SU-DHL-6 (cell line): ENCODE measurements at regions not wholly inside any gene's neighbourhood (a gene's known extent, or its start where the extent isn't known, plus 50 kb on each side); places are given as distances from the start of the nearest gene placed in this dataset.

ENCODE experiments used
- EZH2phosphoT487 ChIP-seq: fragments of 200-600 bp; sonication (generic), shearing (Covaris generic); conservative IDR thresholded peaks from 2 replicates; pipeline ENCODE4 v1.6.1; 2018; ENCODE audit warnings: mild to moderate bottlenecking, antibody characterized with exemption, low read length, moderate library complexity, mixed read lengths
- TF ChIP-seq, protein P1 (sequence below): fragments of 200-600 bp; sonication (generic); IDR thresholded peaks from one replicate; pipeline ENCODE4 v1.5.1; 2017; ENCODE audit warnings: antibody characterized with exemption, mild to moderate bottlenecking, low read length, moderate library complexity; ENCODE audit not compliant: insufficient read depth, poor library complexity, severe bottlenecking

DNA sequence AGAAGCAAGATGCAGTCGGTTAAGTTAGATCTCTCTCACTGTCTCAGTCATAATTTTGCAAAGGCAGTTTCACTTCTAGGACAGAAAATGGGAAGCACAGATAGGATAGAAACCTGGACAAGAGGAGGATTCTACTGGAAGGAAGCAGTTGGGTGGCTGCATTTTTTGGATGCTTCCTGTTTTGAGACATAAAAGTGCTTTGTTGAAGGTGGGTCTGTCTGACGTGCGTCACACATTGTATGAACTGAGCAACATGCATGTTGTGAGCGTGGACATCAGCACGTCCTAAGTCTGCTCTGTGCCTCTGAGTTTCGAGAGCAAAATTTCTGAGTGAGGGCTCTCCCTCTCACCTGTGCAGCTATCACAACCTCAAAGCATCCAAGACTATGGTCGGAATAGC lies 68.7 kb upstream of the SNX9 start:
- TF ChIP-seq, protein P1, sequence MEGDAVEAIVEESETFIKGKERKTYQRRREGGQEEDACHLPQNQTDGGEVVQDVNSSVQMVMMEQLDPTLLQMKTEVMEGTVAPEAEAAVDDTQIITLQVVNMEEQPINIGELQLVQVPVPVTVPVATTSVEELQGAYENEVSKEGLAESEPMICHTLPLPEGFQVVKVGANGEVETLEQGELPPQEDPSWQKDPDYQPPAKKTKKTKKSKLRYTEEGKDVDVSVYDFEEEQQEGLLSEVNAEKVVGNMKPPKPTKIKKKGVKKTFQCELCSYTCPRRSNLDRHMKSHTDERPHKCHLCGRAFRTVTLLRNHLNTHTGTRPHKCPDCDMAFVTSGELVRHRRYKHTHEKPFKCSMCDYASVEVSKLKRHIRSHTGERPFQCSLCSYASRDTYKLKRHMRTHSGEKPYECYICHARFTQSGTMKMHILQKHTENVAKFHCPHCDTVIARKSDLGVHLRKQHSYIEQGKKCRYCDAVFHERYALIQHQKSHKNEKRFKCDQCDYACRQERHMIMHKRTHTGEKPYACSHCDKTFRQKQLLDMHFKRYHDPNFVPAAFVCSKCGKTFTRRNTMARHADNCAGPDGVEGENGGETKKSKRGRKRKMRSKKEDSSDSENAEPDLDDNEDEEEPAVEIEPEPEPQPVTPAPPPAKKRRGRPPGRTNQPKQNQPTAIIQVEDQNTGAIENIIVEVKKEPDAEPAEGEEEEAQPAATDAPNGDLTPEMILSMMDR: no peak
- TF ChIP-seq EZH2phosphoT487: no peak
